OCI-LY7 (cell line): ENCODE measurements at regions not wholly inside any gene's neighbourhood (a gene's known extent, or its start where the extent isn't known, plus 50 kb on each side); places are given as distances from the start of the nearest gene placed in this dataset.

Experiments
- BruUV-seq: library from RNA; stranded (reverse); fragments of 400-500 nt; replicated peaks from 2 replicates; lab custom pipeline; 2021; lab: Mats Ljungman, UMichigan
- CTCF ChIA-PET: fragments of 300-600 bp; sonication (Branson Sonifier 250); formaldehyde crosslinking; loops from one replicate; lab custom pipeline; 2022; ENCODE audit warnings: antibody characterized with exemption; ENCODE audit not compliant: unreplicated experiment; lab: Charles Lee
- POLR2A ChIA-PET: fragments of 300-600 bp; sonication (Branson Sonifier 250); formaldehyde crosslinking; loops from one replicate; lab custom pipeline; 2022; ENCODE audit warnings: antibody characterized with exemption; lab: Charles Lee
- DNase-seq: peaks from one replicate; pipeline ENCODE4 v3.0.0-alpha.2; 2015; ENCODE audit warnings: low spot score
- H2AFZ ChIP-seq: fragments of 200-600 bp; sonication (generic), shearing (Covaris generic); 2 replicates; pipeline ENCODE4 v1.6.1; 2014; ENCODE audit warnings: mild to moderate bottlenecking, antibody characterized with exemption, low read length, moderate library complexity
- H3K27ac ChIP-seq: fragments of 200-600 bp; sonication (generic); 2 replicates; pipeline ENCODE4 v1.5.1; 2014; ENCODE audit warnings: mixed run types, low read depth, mild to moderate bottlenecking, moderate library complexity, low read length, inconsistent platforms; ENCODE audit not compliant: poor library complexity, severe bottlenecking
- H3K36me3 ChIP-seq: fragments of 200-600 bp; sonication (generic); 2 replicates; pipeline ENCODE4 v1.6.1; 2014; ENCODE audit warnings: mild to moderate bottlenecking, antibody characterized with exemption, low read length, moderate library complexity, mixed read lengths; ENCODE audit not compliant: insufficient read depth
- H3K4me1 ChIP-seq: fragments of 200-600 bp; sonication (generic); 2 replicates; pipeline ENCODE4 v1.5.1; 2014; ENCODE audit warnings: mild to moderate bottlenecking, low read length; ENCODE audit not compliant: insufficient read depth, poor library complexity, severe bottlenecking
- H3K4me2 ChIP-seq: fragments of 200-600 bp; sonication (generic); 2 replicates; pipeline ENCODE4 v1.6.1; 2014; ENCODE audit warnings: mild to moderate bottlenecking, low read length
- H3K4me3 ChIP-seq: fragments of 200-600 bp; sonication (generic); 2 replicates; pipeline ENCODE4 v1.5.1; 2014; ENCODE audit warnings: mild to moderate bottlenecking, low read depth, low read length; ENCODE audit not compliant: poor library complexity, severe bottlenecking
- H3K79me2 ChIP-seq: fragments of 200-600 bp; sonication (generic); 2 replicates; pipeline ENCODE4 v1.6.1; 2016; ENCODE audit warnings: low read depth, mild to moderate bottlenecking, low read length, moderate library complexity, mixed read lengths; ENCODE audit not compliant: insufficient read depth
- H3K9me2 ChIP-seq: fragments of 200-600 bp; sonication (generic); 2 replicates; pipeline ENCODE4 v1.6.1; 2016; ENCODE audit warnings: mild to moderate bottlenecking, low read length, mixed read lengths; ENCODE audit not compliant: insufficient read depth
- H3K9me3 ChIP-seq: fragments of 200-600 bp; sonication (generic); 2 replicates; pipeline ENCODE4 v1.6.1; 2014; ENCODE audit warnings: mild to moderate bottlenecking, mixed run types, low read length, mixed read lengths
- H4K20me1 ChIP-seq: fragments of 200-600 bp; sonication (generic); 2 replicates; pipeline ENCODE4 v1.6.1; 2014; ENCODE audit warnings: mild to moderate bottlenecking, antibody characterized with exemption, low read length, moderate library complexity, mixed read lengths; ENCODE audit not compliant: insufficient read depth
- EZH2phosphoT487 ChIP-seq: fragments of 200-600 bp; sonication (generic); IDR thresholded peaks from 2 replicates; pipeline ENCODE4 v1.6.1; 2018; ENCODE audit warnings: low read depth, borderline replicate concordance, mild to moderate bottlenecking, mixed run types, antibody characterized with exemption, low read length, moderate library complexity, mixed read lengths
- intact Hi-C: fragments of 100-400 bp; cut with micrococcal nuclease; formaldehyde crosslinking; loops from one replicate; pipeline ENCODE4 v1.10.0; 2022; ENCODE audit not compliant: unreplicated experiment
- TF ChIP-seq, protein P1 (sequence below): fragments of 200-600 bp; sonication (generic); conservative IDR thresholded peaks from 2 replicates; pipeline ENCODE4 v1.5.1; 2014; ENCODE audit warnings: mild to moderate bottlenecking, antibody characterized with exemption, low read length, moderate library complexity, mixed read lengths

DNA sequence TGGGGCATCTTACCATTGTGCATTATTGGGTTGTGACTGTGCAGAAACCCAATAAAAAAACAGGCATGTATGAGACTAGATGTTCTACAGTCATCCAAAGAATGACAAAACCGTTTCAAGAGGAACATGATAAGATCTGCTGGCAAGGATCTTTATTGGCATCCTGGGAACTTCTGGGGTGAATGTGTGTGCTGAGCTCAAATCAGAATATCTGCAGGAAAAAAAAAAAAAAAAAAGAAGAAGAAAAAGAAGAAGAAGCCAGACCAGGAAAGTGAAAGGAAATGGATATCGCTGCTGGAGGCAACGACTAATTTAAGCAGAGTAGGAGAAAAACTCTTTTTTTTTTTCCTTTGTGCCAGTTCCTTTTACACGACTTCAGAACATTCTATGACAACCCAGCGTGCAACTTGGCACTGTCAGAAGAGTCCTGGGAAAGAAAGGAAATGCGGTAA is 484.2 kb upstream of the BOD1L1 start:
- H3K79me2 ChIP-seq = no peaks in the 10 kb centered on the region
- no peak overlapping the region for H3K27ac ChIP-seq
- intact Hi-C loops = no loop called here
- no peak overlapping the region for H3K4me2 ChIP-seq
- no peak overlapping the region for H2AFZ ChIP-seq
- no peaks in the 10 kb centered on the region for H4K20me1 ChIP-seq
- TF ChIP-seq EZH2phosphoT487 = no peak
- TF ChIP-seq, protein P1, sequence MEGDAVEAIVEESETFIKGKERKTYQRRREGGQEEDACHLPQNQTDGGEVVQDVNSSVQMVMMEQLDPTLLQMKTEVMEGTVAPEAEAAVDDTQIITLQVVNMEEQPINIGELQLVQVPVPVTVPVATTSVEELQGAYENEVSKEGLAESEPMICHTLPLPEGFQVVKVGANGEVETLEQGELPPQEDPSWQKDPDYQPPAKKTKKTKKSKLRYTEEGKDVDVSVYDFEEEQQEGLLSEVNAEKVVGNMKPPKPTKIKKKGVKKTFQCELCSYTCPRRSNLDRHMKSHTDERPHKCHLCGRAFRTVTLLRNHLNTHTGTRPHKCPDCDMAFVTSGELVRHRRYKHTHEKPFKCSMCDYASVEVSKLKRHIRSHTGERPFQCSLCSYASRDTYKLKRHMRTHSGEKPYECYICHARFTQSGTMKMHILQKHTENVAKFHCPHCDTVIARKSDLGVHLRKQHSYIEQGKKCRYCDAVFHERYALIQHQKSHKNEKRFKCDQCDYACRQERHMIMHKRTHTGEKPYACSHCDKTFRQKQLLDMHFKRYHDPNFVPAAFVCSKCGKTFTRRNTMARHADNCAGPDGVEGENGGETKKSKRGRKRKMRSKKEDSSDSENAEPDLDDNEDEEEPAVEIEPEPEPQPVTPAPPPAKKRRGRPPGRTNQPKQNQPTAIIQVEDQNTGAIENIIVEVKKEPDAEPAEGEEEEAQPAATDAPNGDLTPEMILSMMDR = no peak
- no peaks in the 10 kb centered on the region for H3K9me3 ChIP-seq
- no peaks in the 10 kb centered on the region for H3K36me3 ChIP-seq
- BruUV-seq = no TSS peak
- CTCF ChIA-PET = no interaction called here
- H3K9me2 ChIP-seq = no peaks in the 10 kb centered on the region
- no peak for DNase-seq
- no peak overlapping the region for H3K4me3 ChIP-seq
- POLR2A ChIA-PET = interaction anchor here (0.7 kb wide), 1 partner anchor 244 kb away, joined by 3 read pairs; no protein-coding TSS in a partner anchor
- H3K4me1 ChIP-seq = no peaks in the 10 kb centered on the region

DNA sequence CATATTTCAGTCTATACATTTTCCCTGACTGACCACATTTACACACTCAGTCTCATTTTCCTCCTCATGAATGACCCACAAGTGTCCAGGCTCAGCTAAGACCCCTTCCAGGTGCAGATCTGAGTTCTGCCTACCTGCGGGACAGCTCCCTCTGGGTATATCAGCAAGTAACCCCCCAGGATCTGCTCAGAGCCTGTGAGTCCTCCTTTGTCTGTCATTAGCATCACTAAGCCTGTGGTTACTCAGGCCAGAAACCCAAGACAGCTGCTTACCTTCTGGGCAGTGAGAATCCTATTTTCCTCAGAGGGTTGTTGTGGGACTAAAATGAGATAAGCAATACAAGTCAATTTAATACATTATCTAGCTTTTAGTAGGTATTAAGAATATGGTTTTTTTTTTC is 487.6 kb upstream of the BOD1L1 start:
- H3K79me2 ChIP-seq = no peaks in the 10 kb centered on the region
- H3K9me2 ChIP-seq = no peaks in the 10 kb centered on the region
- intact Hi-C loops = no loop called here
- no peaks in the 10 kb centered on the region for H3K4me1 ChIP-seq
- BruUV-seq = no TSS peak
- H3K36me3 ChIP-seq = no peaks in the 10 kb centered on the region
- no peak for DNase-seq
- no peak overlapping the region for H2AFZ ChIP-seq
- CTCF ChIA-PET = no interaction called here
- no peaks in the 10 kb centered on the region for H3K9me3 ChIP-seq
- no peaks in the 10 kb centered on the region for H4K20me1 ChIP-seq
- no peak overlapping the region for H3K4me3 ChIP-seq
- TF ChIP-seq EZH2phosphoT487 = no peak
- no peak overlapping the region for H3K4me2 ChIP-seq
- POLR2A ChIA-PET = interaction anchor here (0.6 kb wide), 1 partner anchor 411 kb away, joined by 3 read pairs; no protein-coding TSS in a partner anchor
- H3K27ac ChIP-seq = no peak overlapping the region

DNA sequence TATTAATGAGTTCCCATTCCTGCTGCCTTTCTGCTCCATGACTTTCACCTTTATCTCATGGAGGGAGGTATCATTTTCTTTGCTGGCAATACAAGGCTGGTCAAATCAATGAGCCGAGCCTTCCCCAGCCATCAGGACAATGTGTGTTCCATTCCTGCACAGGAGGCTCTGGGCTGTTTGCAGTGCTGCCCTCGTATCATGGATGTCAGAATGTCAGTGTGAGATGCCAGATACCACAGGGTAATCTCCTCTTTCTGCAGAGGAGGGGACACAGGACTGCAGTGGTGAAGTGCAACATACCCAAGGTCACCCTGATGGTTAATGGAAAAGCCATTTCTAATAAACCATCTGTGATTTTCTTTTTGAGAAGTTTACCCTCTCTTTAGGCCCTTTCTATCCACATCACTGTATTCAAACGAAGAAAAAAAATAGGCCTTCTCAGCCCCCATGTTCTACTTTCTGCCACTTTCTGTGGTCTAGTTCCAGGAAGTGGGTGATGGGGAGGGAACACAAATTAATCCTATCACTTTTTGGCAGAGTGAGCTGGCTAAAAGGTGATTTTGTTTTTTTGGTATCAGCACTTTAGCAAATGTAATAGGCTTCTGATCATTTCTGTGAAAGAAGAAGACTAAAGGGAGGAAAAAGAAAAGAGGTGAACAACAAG is 490.2 kb upstream of the BOD1L1 start:
- no TSS peak for BruUV-seq
- ChIA-PET CTCF (no interaction called here), POLR2A (interaction anchor here (0.5 to 0.7 kb wide), 2 partner anchors 43 to 206 kb away, joined by 5 read pairs; no protein-coding TSS in a partner anchor)
- H3K4me3 ChIP-seq = no peak overlapping the region
- no peaks in the 10 kb centered on the region for H3K9me3 ChIP-seq
- H3K27ac ChIP-seq = no peak overlapping the region
- H3K79me2 ChIP-seq = no peaks in the 10 kb centered on the region
- H3K36me3 ChIP-seq = no peaks in the 10 kb centered on the region
- intact Hi-C loops = no loop called here
- no peak for TF ChIP-seq EZH2phosphoT487
- TF ChIP-seq, protein P1 = no peak
- DNase-seq = no peak
- H2AFZ ChIP-seq = no peak overlapping the region
- no peaks in the 10 kb centered on the region for H4K20me1 ChIP-seq
- H3K9me2 ChIP-seq = no peaks in the 10 kb centered on the region
- H3K4me1 ChIP-seq = no peaks in the 10 kb centered on the region
- H3K4me2 ChIP-seq = no peak overlapping the region
